Adrenal gland (tissue), 9 donors: ENCODE measurements at regions not wholly inside any gene's neighbourhood (a gene's known extent, or its start where the extent isn't known, plus 50 kb on each side); places are given as distances from the start of the nearest gene placed in this dataset.
"Not testable (repeated sequence)": the region's sequence is repeated elsewhere in the genome, so short reads cannot be mapped to it uniquely, and the experiment has no call there.

Experiments
- DNase-seq, 7 donors: peaks; one replicate each; pipeline ENCODE4 v3.0.0-alpha.2; 2019 to 2020
- H3K27ac ChIP-seq, 5 donors: fragments of 200-600 bp; sonication (generic) in 4 of 5; 1 replicate in 3 of 5; 2 replicates in 2 of 5; pipeline versions ENCODE4 v1.5.1 to v1.8.0; 2016 to 2020; ENCODE audit warnings: mild to moderate bottlenecking in 1 of 5
- H3K27me3 ChIP-seq: fragments of 200-600 bp; 2 replicates; pipeline ENCODE4 v1.8.0; 2021
- H3K36me3 ChIP-seq, 2 donors: fragments of 200-600 bp; replicated peaks in 1 of 2; 1 replicate in 1 of 2; 2 replicates in 1 of 2; pipeline versions ENCODE4 v1.5.1 to v1.8.0; 2018 to 2022
- H3K4me1 ChIP-seq, 2 donors: fragments of 200-600 bp; replicated peaks in 1 of 2; 1 replicate in 1 of 2; 2 replicates in 1 of 2; pipeline versions ENCODE4 v1.5.1 to v1.8.0; 2018 to 2021
- H3K4me3 ChIP-seq, 4 donors: fragments of 200-600 bp; sonication (generic) in 3 of 4; one replicate each; pipeline ENCODE4 v1.5.1; 2016 to 2018
- H3K9me3 ChIP-seq, 3 donors: fragments of 200-600 bp; sonication (generic) in 1 of 3; replicated peaks in 1 of 3; 1 replicate in 2 of 3; 2 replicates in 1 of 3; pipeline versions ENCODE4 v1.5.1 to v1.8.0; 2016 to 2021
- CTCF ChIP-seq, 6 experiments: fragments of 450-650 bp in 4 of 6; fragments of 200-600 bp in 2 of 6; sonication (generic) in 1 of 6; IDR thresholded peaks; 1 replicate in 5 of 6; 2 replicates in 1 of 6; pipeline versions ENCODE4 v1.5.1 to v1.8.0; 2016 to 2021; ENCODE audit warnings: antibody characterized with exemption in 6 of 6, mild to moderate bottlenecking in 2 of 6, moderate library complexity in 1 of 6
- POLR2A ChIP-seq, 2 donors: fragments of 450-650 bp; IDR thresholded peaks; one replicate each; pipeline ENCODE4 v1.6.1; 2017; ENCODE audit warnings: antibody characterized with exemption in 2 of 2, mild to moderate bottlenecking in 2 of 2, moderate library complexity in 1 of 2
- WGBS, 4 donors: extraction: QIAGEN DNeasy Blood & Tissue Kit in 2 of 4; methylation state at CpG; one replicate each; pipeline versions ENCODE4 v1.1.5 to v1.1.7; 2013 to 2017; 5-methylcytosine and 5-hydroxymethylcytosine counted together
- intact Hi-C, 2 donors: fragments of 100-400 bp; cut with DNase I; formaldehyde crosslinking; loops; one replicate each; pipeline versions ENCODE4 v1.14.1 to v1.15.0; 2022 to 2023
- donor health status: healthy with polysubstance abuse.
- donor health status: Bipolar disorder and iron deficiency.
- donor health status: DM: yes; HTN: yes; CAD: no.
- donor health status: DM: no; HTN: no; CAD: no.
- donor health status: DM: no; HTN: no; CAD: no.

- TF ChIP-seq CTCF (IDR thresholded peaks at IDR 0.05) (no peak), POLR2A (IDR thresholded peaks at IDR 0.05) (no peak)
- no peaks in the 10 kb centered on the region for H3K27me3 ChIP-seq
- no peak overlapping the region for H3K4me3 ChIP-seq
- 0 to 72% (median 9%) methylated on average over 1 of the region's 1 CpG for WGBS, 4 donors
- H3K9me3 ChIP-seq, result no peaks in the 10 kb centered on the region
- intact Hi-C loops, result no loop called here
- no peak overlapping the region for H3K27ac ChIP-seq
- no peak for DNase-seq
- H3K36me3 ChIP-seq, result no peaks in the 10 kb centered on the region
- H3K4me1 ChIP-seq, result no peaks in the 10 kb centered on the region
Observed at GRCh38 chr4:66000510-66001117, 330.3 kb upstream of the EPHA5 start.

- DNase-seq, result no peak
- WGBS, 4 donors, result 67 to 77% (median 74%) methylated on average over 1 of the region's 1 CpG
- no peaks in the 10 kb centered on the region for H3K9me3 ChIP-seq
Observed at GRCh38 chr4:65999518-65999871, 329.2 kb upstream of the EPHA5 start.

GRCh38 chr4:65998807-65999517, 328.7 kb upstream of the EPHA5 start:
- H3K4me3 ChIP-seq, H3K9me3 ChIP-seq, H3K36me3 ChIP-seq, intact Hi-C loops, H3K4me1 ChIP-seq, DNase-seq, H3K27ac ChIP-seq, H3K27me3 ChIP-seq: not testable (repeated sequence)
- WGBS, 4 donors, result 77 to 91% (median 84%) methylated on average over 25 to 29 of the region's 29 CpGs

More at GRCh38 chr4:65999518-65999871, 329.2 kb upstream of the EPHA5 start:
- Histone ChIP-seq H3K4me3 (no peak overlapping the region), H3K4me1 (no peaks in the 10 kb centered on the region), H3K27me3 (no peaks in the 10 kb centered on the region), H3K36me3 (no peaks in the 10 kb centered on the region), H3K27ac (no peak overlapping the region)
- intact Hi-C loops, result no loop called here
- no peak for TF ChIP-seq POLR2A (IDR thresholded peaks at IDR 0.05)
- no peak for TF ChIP-seq CTCF (IDR thresholded peaks at IDR 0.05)

DNA sequence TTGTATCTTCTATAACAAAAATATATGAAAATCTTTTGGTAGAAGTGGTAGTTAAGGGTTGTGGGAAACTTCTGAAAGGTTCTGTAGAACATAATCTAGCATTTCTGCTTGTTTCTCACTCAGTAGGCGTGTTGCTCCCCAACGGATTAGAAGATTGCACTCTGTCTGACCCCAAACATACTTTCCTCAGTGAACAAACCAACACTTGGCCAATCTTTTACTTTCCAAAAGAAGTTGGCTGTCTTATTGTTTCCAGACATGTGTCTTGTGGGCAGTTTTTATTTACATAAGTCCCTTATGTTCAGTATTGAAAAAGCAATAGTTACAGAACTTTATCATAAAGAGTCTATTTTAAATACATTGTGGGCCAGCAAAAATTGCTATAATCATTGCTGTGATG, 312.8 kb upstream of the EPHA5 start:
- WGBS, 4 donors, result 59 to 76% (median 66%) methylated on average over 2 of the region's 2 CpGs
- H3K36me3 ChIP-seq, result no peaks in the 10 kb centered on the region
- intact Hi-C loops, result no loop called here
- no peaks in the 10 kb centered on the region for H3K4me1 ChIP-seq
- no peak for DNase-seq
- H3K27me3 ChIP-seq, result no peaks in the 10 kb centered on the region
- H3K9me3 ChIP-seq, result no peaks in the 10 kb centered on the region
- TF ChIP-seq POLR2A (IDR thresholded peaks at IDR 0.05) (no peak), CTCF (IDR thresholded peaks at IDR 0.05) (no peak)
- H3K27ac ChIP-seq, result no peak overlapping the region
- no peak overlapping the region for H3K4me3 ChIP-seq

- H3K27me3 ChIP-seq, result no peaks in the 10 kb centered on the region
- intact Hi-C loops, result no loop called here
- no peaks in the 10 kb centered on the region for H3K4me1 ChIP-seq
- 77 to 86% (median 84%) methylated on average over 2 of the region's 2 CpGs for WGBS, 4 donors
- no peaks in the 10 kb centered on the region for H3K36me3 ChIP-seq
- no peak for DNase-seq
- no peak overlapping the region for H3K4me3 ChIP-seq
- TF ChIP-seq POLR2A (IDR thresholded peaks at IDR 0.05), result no peak
- TF ChIP-seq CTCF (IDR thresholded peaks at IDR 0.05), result no peak
- no peaks in the 10 kb centered on the region for H3K9me3 ChIP-seq
- no peak overlapping the region for H3K27ac ChIP-seq
Observed at GRCh38 chr4:65976287-65976686, 306.0 kb upstream of the EPHA5 start.
